DND-41 (cell line): ENCODE measurements at regions not wholly inside any gene's neighbourhood (a gene's known extent, or its start where the extent isn't known, plus 50 kb on each side); places are given as distances from the start of the nearest gene placed in this dataset.

ENCODE experiments used
- ATAC-seq: fragments of 200-7000 bp; cut with Tn5 transposase; 3 replicates; pipeline ENCODE4 v1.9.1; 2021; ENCODE audit warnings: low read depth; ENCODE audit not compliant: insufficient read depth
- DNase-seq: peaks from one replicate; pipeline ENCODE4 v3.0.0-alpha.2; 2020
- H2AFZ ChIP-seq: 2 replicates; pipeline ENCODE4 v1.6.0; 2012; ENCODE audit warnings: low read depth, low read length
- H3K27ac ChIP-seq: 2 replicates; pipeline ENCODE4 v1.5.1; 2012; ENCODE audit warnings: low read length, inconsistent platforms
- H3K27me3 ChIP-seq: fragments of 200-600 bp; sonication (generic); 2 replicates; pipeline ENCODE4 v1.6.0; 2012; ENCODE audit warnings: low read length, mild to moderate bottlenecking, inconsistent platforms; ENCODE audit not compliant: insufficient read depth, poor library complexity
- H3K36me3 ChIP-seq: 2 replicates; pipeline ENCODE4 v1.5.1; 2012; ENCODE audit warnings: low read length, inconsistent platforms; ENCODE audit not compliant: insufficient read depth
- H3K4me1 ChIP-seq: 2 replicates; pipeline ENCODE4 v1.5.1; 2012; ENCODE audit warnings: mild to moderate bottlenecking, low read length; ENCODE audit not compliant: insufficient read depth
- H3K4me2 ChIP-seq: 2 replicates; pipeline ENCODE4 v1.6.0; 2012; ENCODE audit warnings: mild to moderate bottlenecking, moderate library complexity, low read length, inconsistent platforms; ENCODE audit not compliant: insufficient read depth
- H3K4me3 ChIP-seq, 2 experiments: fragments of 200-600 bp in 1 of 2; shearing (Covaris generic) in 1 of 2; 2 replicates each; pipeline ENCODE4 v1.5.1; 2012 to 2016; ENCODE audit warnings: inconsistent platforms in 2 of 2, low read length in 2 of 2, mild to moderate bottlenecking in 2 of 2, low read depth in 1 of 2, moderate library complexity in 1 of 2
- H3K79me2 ChIP-seq: 2 replicates; pipeline ENCODE4 v1.6.0; 2012; ENCODE audit warnings: low read length, inconsistent platforms; ENCODE audit not compliant: insufficient read depth
- H3K9ac ChIP-seq: 2 replicates; pipeline ENCODE4 v1.6.0; 2012; ENCODE audit warnings: low read depth, mild to moderate bottlenecking, inconsistent platforms, low read length, moderate library complexity
- H3K9me3 ChIP-seq: 2 replicates; pipeline ENCODE4 v1.5.1; 2012; ENCODE audit warnings: low read length, moderate library complexity, mild to moderate bottlenecking, inconsistent platforms; ENCODE audit not compliant: insufficient read depth, severe bottlenecking
- H4K20me1 ChIP-seq: 2 replicates; pipeline ENCODE4 v1.6.0; 2012; ENCODE audit warnings: low read length; ENCODE audit not compliant: insufficient read depth
- CTCF ChIP-seq: IDR thresholded peaks from 2 replicates; pipeline ENCODE4 v1.5.1; 2012; ENCODE audit warnings: borderline replicate concordance, low read length, moderate library complexity, mild to moderate bottlenecking; ENCODE audit not compliant: poor library complexity, severe bottlenecking; ENCODE audit errors: extremely low read depth
- EZH2 ChIP-seq: IDR thresholded peaks from 3 replicates; pipeline ENCODE4 v1.6.1; 2012; ENCODE audit warnings: borderline replicate concordance, low read depth, mild to moderate bottlenecking, moderate library complexity, low read length, inconsistent platforms; ENCODE audit not compliant: severe bottlenecking

- Histone ChIP-seq H3K4me2 (no peak overlapping the region), H3K9ac (no peak overlapping the region), H3K36me3 (no peaks in the 10 kb centered on the region), H3K4me1 (peaks cover 6% of the 10 kb centered on the region; the same call in 1 of the 2 replicates), H3K79me2 (no peaks in the 10 kb centered on the region), H3K4me3 (no peak overlapping the region), H3K27me3 (no peaks in the 10 kb centered on the region), H4K20me1 (no peaks in the 10 kb centered on the region), H3K9me3 (peaks cover 60% of the 10 kb centered on the region), H3K27ac (no peak overlapping the region), H2AFZ (no peak overlapping the region)
- DNase-seq (no peak), ATAC-seq (no peak)
- TF ChIP-seq EZH2 (no peak), CTCF (no peak)
Observed at GRCh38 chr16:35794896-35795295, 2335.5 kb downstream of the TP53TG3F start.

GRCh38 chr16:35795361-35796029 lies 2336.1 kb downstream of the TP53TG3F start:
- H4K20me1 ChIP-seq, result no peaks in the 10 kb centered on the region
- no peaks in the 10 kb centered on the region for H3K79me2 ChIP-seq
- DNase-seq (no peak), ATAC-seq (no peak)
- no peaks in the 10 kb centered on the region for H3K36me3 ChIP-seq
- peaks cover 58% of the 10 kb centered on the region for H3K9me3 ChIP-seq
- no peak overlapping the region for H3K27ac ChIP-seq
- no peak overlapping the region for H3K4me2 ChIP-seq
- no peaks in the 10 kb centered on the region for H3K27me3 ChIP-seq
- H3K4me3 ChIP-seq, result no peak overlapping the region
- peaks cover 12% of the 10 kb centered on the region; the same call in 1 of the 2 replicates for H3K4me1 ChIP-seq
- TF ChIP-seq CTCF (no peak), EZH2 (no peak)
- H3K9ac ChIP-seq, result no peak overlapping the region
- H2AFZ ChIP-seq, result no peak overlapping the region

GRCh38 chr16:35797811-35798210 lies 2338.4 kb downstream of the TP53TG3F start:
- Histone ChIP-seq H3K4me1 (peaks cover 13% of the 10 kb centered on the region; the same call in 1 of the 2 replicates), H3K9me3 (peaks cover 44% of the 10 kb centered on the region), H3K27ac (no peak overlapping the region), H3K9ac (no peak overlapping the region), H2AFZ (no peak overlapping the region), H3K36me3 (no peaks in the 10 kb centered on the region), H3K4me2 (no peak overlapping the region), H3K27me3 (no peaks in the 10 kb centered on the region), H3K4me3 (no peak overlapping the region), H4K20me1 (no peaks in the 10 kb centered on the region), H3K79me2 (no peaks in the 10 kb centered on the region)
- DNase-seq (no peak), ATAC-seq (no peak)
- TF ChIP-seq CTCF (no peak), EZH2 (no peak)
